Mesenchymal stem cell (in vitro differentiated cells and primary cell): ENCODE measurements at regions not wholly inside any gene's neighbourhood (a gene's known extent, or its start where the extent isn't known, plus 50 kb on each side); places are given as distances from the start of the nearest gene placed in this dataset.

ENCODE experiments used
- DNase-seq: peaks from one replicate; pipeline ENCODE4 v3.0.0-alpha.2; 2013
- H2AFZ ChIP-seq: one replicate; pipeline ENCODE4 v1.6.1; 2013; ENCODE audit warnings: low read depth, mild to moderate bottlenecking, control low read depth, inconsistent platforms, low read length, moderate library complexity
- H2AK5ac ChIP-seq: 2 replicates; pipeline ENCODE4 v1.6.1; 2013; ENCODE audit warnings: low read length, moderate library complexity, mild to moderate bottlenecking, inconsistent platforms; ENCODE audit not compliant: severe bottlenecking
- H2BK120ac ChIP-seq: one replicate; pipeline ENCODE4 v1.6.1; 2013; ENCODE audit warnings: low read depth, mild to moderate bottlenecking, inconsistent platforms, low read length, moderate library complexity
- H2BK12ac ChIP-seq, 2 experiments: one replicate each; pipeline ENCODE4 v1.6.1; 2013; ENCODE audit warnings: inconsistent platforms in 2 of 2, low read length in 2 of 2, mild to moderate bottlenecking in 2 of 2, moderate library complexity in 2 of 2, control low read depth in 1 of 2
- H2BK15ac ChIP-seq: one replicate; pipeline ENCODE4 v1.6.1; 2013; ENCODE audit warnings: mild to moderate bottlenecking, low read depth, inconsistent platforms; ENCODE audit not compliant: poor library complexity, severe bottlenecking
- H2BK5ac ChIP-seq: 2 replicates; pipeline ENCODE4 v1.6.1; 2013; ENCODE audit warnings: low read depth, mild to moderate bottlenecking, low read length, control low read depth, inconsistent platforms; ENCODE audit not compliant: poor library complexity, severe bottlenecking
- H3K14ac ChIP-seq, 2 experiments: one replicate each; pipeline ENCODE4 v1.6.1; 2013; ENCODE audit warnings: inconsistent platforms in 2 of 2, low read length in 2 of 2, control low read depth in 1 of 2, mild to moderate bottlenecking in 1 of 2, moderate library complexity in 1 of 2
- H3K18ac ChIP-seq, 2 experiments: one replicate each; pipeline ENCODE4 v1.6.1; 2013; ENCODE audit warnings: inconsistent platforms in 2 of 2, low read length in 2 of 2, control low read depth in 1 of 2, low read depth in 1 of 2, mild to moderate bottlenecking in 1 of 2
- H3K23ac ChIP-seq, 2 experiments: one replicate each; pipeline ENCODE4 v1.6.1; 2013; ENCODE audit warnings: inconsistent platforms in 2 of 2, low read length in 2 of 2, mild to moderate bottlenecking in 2 of 2, moderate library complexity in 2 of 2, control low read depth in 1 of 2
- H3K27ac ChIP-seq: 2 replicates; pipeline ENCODE4 v1.5.1; 2013; ENCODE audit warnings: mild to moderate bottlenecking, moderate library complexity, low read length, control low read depth, inconsistent platforms; ENCODE audit not compliant: poor library complexity, severe bottlenecking
- H3K27me3 ChIP-seq, 2 experiments: 2 replicates each; pipeline versions ENCODE4 v1.6.1 to v1.7.0; 2013; ENCODE audit warnings: low read length in 2 of 2, mild to moderate bottlenecking in 2 of 2, moderate library complexity in 2 of 2, control low read depth in 1 of 2, inconsistent platforms in 1 of 2; ENCODE audit not compliant: control insufficient read depth in 1 of 2, insufficient read depth in 1 of 2
- H3K36me3 ChIP-seq, 2 experiments: 2 replicates each; pipeline versions ENCODE4 v1.6.1 to v1.7.0; 2013; ENCODE audit warnings: low read length in 2 of 2, control low read depth in 1 of 2, inconsistent platforms in 1 of 2, low read depth in 1 of 2, mild to moderate bottlenecking in 1 of 2; ENCODE audit not compliant: insufficient read depth in 2 of 2, control insufficient read depth in 1 of 2
- H3K4ac ChIP-seq, 2 experiments: one replicate each; pipeline ENCODE4 v1.6.1; 2013; ENCODE audit warnings: inconsistent platforms in 2 of 2, low read length in 2 of 2, mild to moderate bottlenecking in 2 of 2, moderate library complexity in 2 of 2, control low read depth in 1 of 2, low read depth in 1 of 2
- H3K4me1 ChIP-seq: 2 replicates; pipeline ENCODE4 v1.6.1; 2013; ENCODE audit warnings: low read depth, low read length, control low read depth; ENCODE audit not compliant: control insufficient read depth, insufficient read depth
- H3K4me2 ChIP-seq: 2 replicates; pipeline ENCODE4 v1.6.1; 2013; ENCODE audit warnings: low read length, mild to moderate bottlenecking, inconsistent platforms; ENCODE audit not compliant: poor library complexity, severe bottlenecking
- H3K4me3 ChIP-seq, 2 experiments: 2 replicates each; pipeline versions ENCODE4 v1.5.1 to v1.7.0; 2013; ENCODE audit warnings: low read length in 2 of 2, mild to moderate bottlenecking in 2 of 2, control low read depth in 1 of 2, low read depth in 1 of 2; ENCODE audit not compliant: insufficient read depth in 1 of 2
- H3K79me1 ChIP-seq: replicated peaks from 2 replicates; pipeline ENCODE4 v1.6.1; 2013; ENCODE audit warnings: mild to moderate bottlenecking, control low read depth, low read length, inconsistent platforms; ENCODE audit not compliant: poor library complexity, severe bottlenecking
- H3K9ac ChIP-seq: 2 replicates; pipeline ENCODE4 v1.7.0; 2013; ENCODE audit warnings: mild to moderate bottlenecking, low read length, moderate library complexity
- H3K9me3 ChIP-seq: 2 replicates; pipeline ENCODE4 v1.7.0; 2013; ENCODE audit warnings: mild to moderate bottlenecking, low read length; ENCODE audit not compliant: control insufficient read depth
- H4K8ac ChIP-seq: one replicate; pipeline ENCODE4 v1.6.1; 2013; ENCODE audit warnings: inconsistent platforms, mild to moderate bottlenecking, low read length, moderate library complexity
- H4K91ac ChIP-seq: one replicate; pipeline ENCODE4 v1.6.1; 2013; ENCODE audit warnings: mild to moderate bottlenecking, low read length, inconsistent platforms
- WGBS: methylation state at CpG from one replicate; pipeline ENCODE4 v1.1.7; 2013; ENCODE audit warnings: mixed read lengths; 5-methylcytosine and 5-hydroxymethylcytosine counted together

- Histone ChIP-seq H3K9ac (no peak overlapping the region), H3K27me3 (peaks cover 0 to 16% of the 10 kb centered on the region in 2 experiments), H2AFZ (no peak overlapping the region), H3K4me2 (no peak overlapping the region), H2BK5ac (no peak overlapping the region), H3K18ac (no peak overlapping the region), H3K4me1 (peaks cover 3% of the 10 kb centered on the region), H2BK120ac (no peak overlapping the region), H3K4me3 (no peak overlapping the region), H4K91ac (no peak overlapping the region), H3K27ac (no peak overlapping the region), H3K9me3 (no peaks in the 10 kb centered on the region), H2AK5ac (no peak overlapping the region), H4K8ac (no peak overlapping the region), H3K23ac (no peak overlapping the region), H3K14ac (no peak overlapping the region), H3K36me3 (no peaks in the 10 kb centered on the region), H2BK15ac (no peak overlapping the region), H3K4ac (no peak overlapping the region), H2BK12ac (no peak overlapping the region), H3K79me1 (no peaks in the 10 kb centered on the region)
- DNase-seq, result no peak
- WGBS, result 70% methylated on average over 14 of the region's 14 CpGs
Measured at GRCh38 chr18:11516751-11517503, 92.5 kb upstream of the SLC35G4 start.

- H3K4me2 ChIP-seq, result no peak overlapping the region
- no peak overlapping the region for H4K8ac ChIP-seq
- no peak for DNase-seq
- peaks cover 0 to 16% of the 10 kb centered on the region in 2 experiments for H3K27me3 ChIP-seq
- no peak overlapping the region for H2AK5ac ChIP-seq
- H3K79me1 ChIP-seq, result no peaks in the 10 kb centered on the region
- no peaks in the 10 kb centered on the region for H3K36me3 ChIP-seq
- H3K23ac ChIP-seq, result no peak overlapping the region
- H3K14ac ChIP-seq, result no peak overlapping the region
- H3K27ac ChIP-seq, result no peak overlapping the region
- H4K91ac ChIP-seq, result no peak overlapping the region
- H2AFZ ChIP-seq, result no peak overlapping the region
- no peak overlapping the region for H3K4ac ChIP-seq
- H2BK12ac ChIP-seq, result no peak overlapping the region
- WGBS, result 94% methylated on average over 1 of the region's 1 CpG
- H2BK15ac ChIP-seq, result no peak overlapping the region
- no peak overlapping the region for H2BK5ac ChIP-seq
- peaks cover 2% of the 10 kb centered on the region for H3K4me1 ChIP-seq
- no peak overlapping the region for H3K9ac ChIP-seq
- H3K9me3 ChIP-seq, result no peaks in the 10 kb centered on the region
- H2BK120ac ChIP-seq, result no peak overlapping the region
- H3K4me3 ChIP-seq, result no peak overlapping the region
- H3K18ac ChIP-seq, result no peak overlapping the region
Measured at GRCh38 chr18:11514267-11514666, 95.1 kb upstream of the SLC35G4 start.

- DNase-seq, result no peak
- Histone ChIP-seq H2BK120ac (no peak overlapping the region), H2BK12ac (no peak overlapping the region), H2BK5ac (no peak overlapping the region), H3K9ac (no peak overlapping the region), H2BK15ac (no peak overlapping the region), H4K91ac (no peak overlapping the region), H3K27me3 (peaks cover 0 to 11% of the 10 kb centered on the region in 2 experiments), H4K8ac (no peak overlapping the region), H3K23ac (no peak overlapping the region), H3K79me1 (no peaks in the 10 kb centered on the region), H3K4ac (no peak overlapping the region), H2AK5ac (no peak overlapping the region), H3K18ac (no peak overlapping the region), H2AFZ (no peak overlapping the region), H3K9me3 (no peaks in the 10 kb centered on the region), H3K36me3 (no peaks in the 10 kb centered on the region), H3K27ac (no peak overlapping the region), H3K14ac (no peak overlapping the region), H3K4me2 (no peak overlapping the region), H3K4me3 (no peak overlapping the region), H3K4me1 (no peaks in the 10 kb centered on the region)
- 83% methylated on average over 6 of the region's 8 CpGs for WGBS
Measured at GRCh38 chr18:11512096-11513025, 97.0 kb upstream of the SLC35G4 start.

- no peak overlapping the region for H2AFZ ChIP-seq
- H3K79me1 ChIP-seq, result no peaks in the 10 kb centered on the region
- no peak overlapping the region for H2BK120ac ChIP-seq
- H3K4me2 ChIP-seq, result no peak overlapping the region
- no peak overlapping the region for H3K4ac ChIP-seq
- no peak overlapping the region for H2BK12ac ChIP-seq
- H3K36me3 ChIP-seq, result no peaks in the 10 kb centered on the region
- DNase-seq, result no peak
- H4K8ac ChIP-seq, result no peak overlapping the region
- H3K23ac ChIP-seq, result no peak overlapping the region
- H3K4me3 ChIP-seq, result no peak overlapping the region
- H4K91ac ChIP-seq, result no peak overlapping the region
- no peak overlapping the region for H3K9ac ChIP-seq
- no peaks in the 10 kb centered on the region for H3K9me3 ChIP-seq
- H2BK5ac ChIP-seq, result no peak overlapping the region
- peaks cover 0 to 14% of the 10 kb centered on the region in 2 experiments for H3K27me3 ChIP-seq
- H3K27ac ChIP-seq, result no peak overlapping the region
- H2BK15ac ChIP-seq, result no peak overlapping the region
- H3K18ac ChIP-seq, result no peak overlapping the region
- no peaks in the 10 kb centered on the region for H3K4me1 ChIP-seq
- WGBS, result 96% methylated on average over 5 of the region's 6 CpGs
- no peak overlapping the region for H2AK5ac ChIP-seq
- H3K14ac ChIP-seq, result no peak overlapping the region
Measured at GRCh38 chr18:11511434-11512095, 97.8 kb upstream of the SLC35G4 start.
